ENCODE measurements at regions not wholly inside any gene's neighbourhood (a gene's known extent, or its start where the extent isn't known, plus 50 kb on each side); places are given as distances from the start of the nearest gene placed in this dataset.
"Not testable (repeated sequence)": the region's sequence is repeated elsewhere in the genome, so short reads cannot be mapped to it uniquely, and the experiment has no call there.

DNA sequence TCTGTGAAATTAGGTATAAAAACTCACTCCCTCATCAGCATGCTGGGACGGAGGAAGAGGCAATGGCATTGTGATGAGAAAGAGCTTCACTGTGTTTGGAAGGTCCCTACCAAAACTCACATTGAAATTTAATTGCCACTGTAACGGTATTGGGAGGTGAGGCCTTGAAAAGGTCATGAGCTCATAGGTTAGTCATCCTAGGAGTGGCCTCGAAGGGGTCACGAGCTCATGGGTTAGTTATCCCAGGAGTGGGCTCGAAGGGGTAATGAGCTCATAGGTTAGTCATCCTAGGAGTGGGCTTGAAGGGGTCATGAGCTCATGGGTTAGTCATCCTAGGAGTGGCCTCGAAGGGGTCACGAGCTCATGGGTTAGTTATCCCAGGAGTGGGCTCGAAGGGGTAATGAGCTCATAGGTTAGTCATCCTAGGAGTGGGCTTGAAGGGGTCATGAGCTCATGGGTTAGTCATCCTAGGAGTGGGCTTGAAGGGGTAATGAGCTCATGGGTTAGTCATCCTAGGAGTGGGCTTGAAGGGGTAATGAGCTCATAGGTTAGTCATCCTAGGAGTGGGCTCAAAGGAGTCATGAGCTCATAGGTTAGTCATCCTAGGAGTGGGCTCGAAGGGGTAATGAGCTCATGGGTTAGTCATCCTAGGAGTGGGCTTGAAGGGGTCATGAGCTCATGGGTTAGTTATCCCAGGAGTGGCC, 582.7 kb downstream of the GLRX3 start:
- H2BK5ac ChIP-seq (ENCODE audit: low read depth, low read length, poor library complexity, severe bottlenecking); H2BK20ac ChIP-seq (ENCODE audit: low read depth, low read length); H3K56ac ChIP-seq (ENCODE audit: extremely low read depth, insufficient read depth, low read length); H3K36me3 ChIP-seq (ENCODE audit: control insufficient read depth, insufficient read depth, low read length); H3K4me2 ChIP-seq (ENCODE audit: low read depth, low read length); H3K4ac ChIP-seq (ENCODE audit: low read depth, low read length); H3K9ac ChIP-seq (ENCODE audit: low read depth, low read length); ATAC-seq (ENCODE audit: low read depth); CTCF ChIA-PET; H3K4me1 ChIP-seq (ENCODE audit: control insufficient read depth, insufficient read depth, low read length); H3K18ac ChIP-seq (ENCODE audit: low read depth, low read length); H4K5ac ChIP-seq (ENCODE audit: low read depth, low read length); H2AK5ac ChIP-seq (ENCODE audit: low read depth, low read length); BruUV-seq (replicated peaks); H3K27ac ChIP-seq (ENCODE audit: insufficient read depth, low read length); H3K14ac ChIP-seq (replicated peaks; ENCODE audit: low read depth, low read length); H3K27me3 ChIP-seq (ENCODE audit: control insufficient read depth, insufficient read depth, low read length); H3K79me1 ChIP-seq (ENCODE audit: low read depth in 1 of 2, low read length in 2 of 2); dilution Hi-C loops (cut with HindIII; ENCODE audit: low sequenced_read_pairs, unreplicated experiment); H2AFZ ChIP-seq (replicated peaks; ENCODE audit: low read length, poor library complexity); H3K4me3 ChIP-seq (ENCODE audit: insufficient read depth, low read depth, low read length); H4K20me1 ChIP-seq (ENCODE audit: insufficient read depth, low read length); DNase-seq; POLR2A ChIA-PET (ENCODE audit: unreplicated experiment); H2AK9ac ChIP-seq (replicated peaks; ENCODE audit: low read depth, low read length, poor library complexity); H2BK15ac ChIP-seq (ENCODE audit: low read depth, low read length); H2BK120ac ChIP-seq (ENCODE audit: low read depth, low read length); H4K91ac ChIP-seq (ENCODE audit: insufficient read depth, low read depth, low read length); H4K8ac ChIP-seq (ENCODE audit: low read depth in 2 of 2, low read length in 2 of 2); intact Hi-C loops (cut with micrococcal nuclease); in situ Hi-C loops (cut with MboI; ENCODE audit: low sequenced_read_pairs); H3K23ac ChIP-seq (ENCODE audit: low read depth, low read length); H3K9me1 ChIP-seq (ENCODE audit: insufficient read depth, low read length): not testable (repeated sequence)
- no CpG with 5 or more reads among the region's 9 CpGs for WGBS, 2 experiments (ENCODE audit: extremely low coverage in 2 of 2, insufficient read length in 1 of 2)
- H3K9me3 ChIP-seq (ENCODE audit: control insufficient read depth, insufficient read depth, low read length) = peaks cover 39% of the 10 kb centered on the region
